Transverse colon (tissue), 3 donors: ENCODE measurements at regions not wholly inside any gene's neighbourhood (a gene's known extent, or its start where the extent isn't known, plus 50 kb on each side); places are given as distances from the start of the nearest gene placed in this dataset.

Source experiments
- POLR2A ChIP-seq: fragments of 450-650 bp; IDR thresholded peaks from one replicate; pipeline ENCODE4 v1.6.1; 2016; ENCODE audit warnings: antibody characterized with exemption, mild to moderate bottlenecking, moderate library complexity
- TF ChIP-seq, protein P1 (sequence below), 5 experiments: fragments of 200-600 bp in 3 of 5; fragments of 450-650 bp in 2 of 5; sonication (generic) in 3 of 5; IDR thresholded peaks; 1 replicate in 2 of 5; 2 replicates in 3 of 5; pipeline ENCODE4 v1.5.1; 2016 to 2017; ENCODE audit warnings: antibody characterized with exemption in 5 of 5, inconsistent platforms in 3 of 5, mild to moderate bottlenecking in 2 of 5, moderate library complexity in 1 of 5

DNA sequence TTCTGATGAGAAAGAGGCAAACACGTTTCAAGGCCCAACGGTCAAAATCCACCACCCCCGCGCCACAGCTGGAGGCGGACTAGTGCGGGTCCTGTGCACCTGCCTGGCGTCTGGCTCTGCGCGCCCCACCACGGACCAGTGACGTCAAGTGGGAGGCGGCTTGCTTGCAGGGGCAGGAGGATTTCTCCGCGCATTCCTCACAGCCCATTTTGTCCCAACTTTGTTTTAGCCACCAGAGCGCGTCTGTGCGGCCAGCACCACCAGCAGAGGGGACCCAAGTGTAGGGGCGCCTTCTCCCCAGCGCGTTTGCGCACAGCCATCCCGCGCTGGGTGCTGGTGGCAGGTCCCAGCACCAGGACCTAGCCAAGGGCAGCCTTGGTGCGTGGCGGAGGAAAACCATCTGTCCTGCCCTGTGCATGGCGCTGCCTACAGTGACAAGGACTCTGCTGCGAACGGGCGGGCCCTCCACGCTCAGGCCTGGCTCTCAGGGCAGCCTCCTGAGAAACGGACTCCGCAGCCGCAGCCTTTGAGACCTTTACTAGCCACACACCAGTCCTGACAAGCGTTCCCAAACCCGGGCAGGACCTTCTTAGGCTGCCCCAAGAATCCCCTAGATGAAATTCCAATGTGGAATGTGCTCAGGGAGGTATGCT, 194.8 kb upstream of the EXOC2 start:
- no peak for TF ChIP-seq POLR2A
- TF ChIP-seq, protein P1, sequence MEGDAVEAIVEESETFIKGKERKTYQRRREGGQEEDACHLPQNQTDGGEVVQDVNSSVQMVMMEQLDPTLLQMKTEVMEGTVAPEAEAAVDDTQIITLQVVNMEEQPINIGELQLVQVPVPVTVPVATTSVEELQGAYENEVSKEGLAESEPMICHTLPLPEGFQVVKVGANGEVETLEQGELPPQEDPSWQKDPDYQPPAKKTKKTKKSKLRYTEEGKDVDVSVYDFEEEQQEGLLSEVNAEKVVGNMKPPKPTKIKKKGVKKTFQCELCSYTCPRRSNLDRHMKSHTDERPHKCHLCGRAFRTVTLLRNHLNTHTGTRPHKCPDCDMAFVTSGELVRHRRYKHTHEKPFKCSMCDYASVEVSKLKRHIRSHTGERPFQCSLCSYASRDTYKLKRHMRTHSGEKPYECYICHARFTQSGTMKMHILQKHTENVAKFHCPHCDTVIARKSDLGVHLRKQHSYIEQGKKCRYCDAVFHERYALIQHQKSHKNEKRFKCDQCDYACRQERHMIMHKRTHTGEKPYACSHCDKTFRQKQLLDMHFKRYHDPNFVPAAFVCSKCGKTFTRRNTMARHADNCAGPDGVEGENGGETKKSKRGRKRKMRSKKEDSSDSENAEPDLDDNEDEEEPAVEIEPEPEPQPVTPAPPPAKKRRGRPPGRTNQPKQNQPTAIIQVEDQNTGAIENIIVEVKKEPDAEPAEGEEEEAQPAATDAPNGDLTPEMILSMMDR (IDR thresholded peaks at IDR 0.05): no peak
